HL-60 (cell line): ENCODE measurements at regions not wholly inside any gene's neighbourhood (a gene's known extent, or its start where the extent isn't known, plus 50 kb on each side); places are given as distances from the start of the nearest gene placed in this dataset.

Experiments used
- DNase-seq, 2 experiments: peaks; one replicate each; pipeline ENCODE4 v3.0.0-alpha.2; 2010 to 2020; ENCODE audit warnings: low read depth in 1 of 2, low spot score in 1 of 2
- H3K27ac ChIP-seq: fragments of 250-450 bp; sonication (Bioruptor Pico); replicated peaks from 2 replicates; pipeline ENCODE4 v1.5.1; 2020; ENCODE audit warnings: mild to moderate bottlenecking, moderate library complexity
- H3K27me3 ChIP-seq: fragments of 250-450 bp; sonication (Bioruptor Pico); 2 replicates; pipeline ENCODE4 v1.5.1; 2021; ENCODE audit warnings: mild to moderate bottlenecking, moderate library complexity; ENCODE audit not compliant: insufficient read depth, poor library complexity, severe bottlenecking
- H3K4me3 ChIP-seq: replicated peaks from 2 replicates; pipeline ENCODE4 v1.5.1; 2011; ENCODE audit warnings: mild to moderate bottlenecking, control low read depth, low read length; ENCODE audit not compliant: insufficient read depth
- CTCF ChIP-seq: IDR thresholded peaks from one replicate; pipeline ENCODE4 v1.5.1; 2011; ENCODE audit warnings: low read length, control low read depth, inconsistent platforms; ENCODE audit not compliant: insufficient read depth
- GABPA ChIP-seq: IDR thresholded peaks from 2 replicates; pipeline ENCODE4 v1.6.1; 2012; ENCODE audit warnings: low read depth
- POLR2AphosphoS5 ChIP-seq: IDR thresholded peaks from 2 replicates; pipeline ENCODE4 v1.6.1; 2012; ENCODE audit warnings: low read depth
- REST ChIP-seq: IDR thresholded peaks from 2 replicates; pipeline ENCODE4 v1.6.1; 2012; ENCODE audit warnings: low read depth; ENCODE audit not compliant: insufficient replicate concordance
- SPI1 ChIP-seq: IDR thresholded peaks from 2 replicates; pipeline ENCODE4 v1.6.1; 2012; ENCODE audit warnings: low read depth, mild to moderate bottlenecking, borderline replicate concordance

GRCh38 chr16:86850670-86851069 lies 272.3 kb downstream of the FOXL1 start:
- TF ChIP-seq GABPA (no peak), REST (no peak), CTCF (no peak), POLR2AphosphoS5 (no peak), SPI1 (no peak)
- Histone ChIP-seq H3K4me3 (no peak overlapping the region), H3K27me3 (no peaks in the 10 kb centered on the region), H3K27ac (no peak overlapping the region)
- no peak for DNase-seq

GRCh38 chr16:86852135-86852534 lies 273.8 kb downstream of the FOXL1 start:
- no peak overlapping the region for H3K4me3 ChIP-seq
- no peak for DNase-seq
- H3K27me3 ChIP-seq, result no peaks in the 10 kb centered on the region
- TF ChIP-seq REST (no peak), SPI1 (no peak), POLR2AphosphoS5 (no peak), GABPA (no peak)
- H3K27ac ChIP-seq, result no peak overlapping the region

- H3K4me3 ChIP-seq, result no peak overlapping the region
- no peak for TF ChIP-seq SPI1
- DNase-seq, result no peak
- no peaks in the 10 kb centered on the region for H3K27me3 ChIP-seq
- no peak overlapping the region for H3K27ac ChIP-seq
These were observed 275.8 kb downstream of the FOXL1 start for GRCh38 chr16:86854058-86854621.

GRCh38 chr16:86854626-86855294 lies 276.4 kb downstream of the FOXL1 start:
- H3K27ac ChIP-seq, result no peak overlapping the region

More at GRCh38 chr16:86854626-86855294, 276.4 kb downstream of the FOXL1 start:
- H3K27me3 ChIP-seq, result no peaks in the 10 kb centered on the region
- DNase-seq, result no peak
- TF ChIP-seq CTCF, result no peak
- TF ChIP-seq REST, result no peak
- TF ChIP-seq POLR2AphosphoS5, result no peak
- TF ChIP-seq SPI1, result no peak
- TF ChIP-seq GABPA, result no peak
- H3K4me3 ChIP-seq, result no peak overlapping the region
